ENCODE measurements at regions not wholly inside any gene's neighbourhood (a gene's known extent, or its start where the extent isn't known, plus 50 kb on each side); places are given as distances from the start of the nearest gene placed in this dataset.

GRCh38 chr11:133601641-133602040, 69.3 kb upstream of the OPCML start:
- ATAC-seq = no peak
- H3K9me3 Mint-ChIP-seq = no peaks in the 10 kb centered on the region
- no peaks in the 10 kb centered on the region for H3K27me3 Mint-ChIP-seq
- no peak overlapping the region for H3K4me3 Mint-ChIP-seq
- H3K36me3 Mint-ChIP-seq = no peaks in the 10 kb centered on the region
- H3K27ac Mint-ChIP-seq = no peak overlapping the region
- H3K4me1 Mint-ChIP-seq = no peaks in the 10 kb centered on the region

- Mint-ChIP-seq H3K9me3 (peaks cover 4% of the 10 kb centered on the region), H3K27ac (no peak overlapping the region), H3K27me3 (no peaks in the 10 kb centered on the region), H3K4me3 (no peak overlapping the region), H3K4me1 (no peaks in the 10 kb centered on the region), H3K36me3 (no peaks in the 10 kb centered on the region)
- ATAC-seq = no peak
These were observed 68.5 kb upstream of the OPCML start for GRCh38 chr11:133600786-133601185.

GRCh38 chr11:133600306-133600705, 68.0 kb upstream of the OPCML start:
- no peaks in the 10 kb centered on the region for H3K4me1 Mint-ChIP-seq
- ATAC-seq = no peak
- peaks cover 4% of the 10 kb centered on the region for H3K9me3 Mint-ChIP-seq
- no peak overlapping the region for H3K27ac Mint-ChIP-seq
- H3K36me3 Mint-ChIP-seq = no peaks in the 10 kb centered on the region
- H3K27me3 Mint-ChIP-seq = no peaks in the 10 kb centered on the region
- no peak overlapping the region for H3K4me3 Mint-ChIP-seq

GRCh38 chr11:133598906-133599305, 66.6 kb upstream of the OPCML start:
- H3K9me3 Mint-ChIP-seq = peaks cover 4% of the 10 kb centered on the region
- H3K27ac Mint-ChIP-seq = no peak overlapping the region
- H3K27me3 Mint-ChIP-seq = no peaks in the 10 kb centered on the region
- no peaks in the 10 kb centered on the region for H3K36me3 Mint-ChIP-seq
- H3K4me3 Mint-ChIP-seq = no peak overlapping the region
- ATAC-seq = no peak
- no peaks in the 10 kb centered on the region for H3K4me1 Mint-ChIP-seq

GRCh38 chr11:133597236-133597635, 64.9 kb upstream of the OPCML start:
- no peak for ATAC-seq

GRCh38 chr11:133595998-133596590, 63.8 kb upstream of the OPCML start:
- peaks cover 4% of the 10 kb centered on the region for H3K9me3 Mint-ChIP-seq
- no peaks in the 10 kb centered on the region for H3K36me3 Mint-ChIP-seq
- H3K27me3 Mint-ChIP-seq = no peaks in the 10 kb centered on the region
- H3K4me3 Mint-ChIP-seq = no peak overlapping the region
- ATAC-seq = no peak
- H3K4me1 Mint-ChIP-seq = no peaks in the 10 kb centered on the region
- no peak overlapping the region for H3K27ac Mint-ChIP-seq

More at GRCh38 chr11:133597236-133597635, 64.9 kb upstream of the OPCML start:
- peaks cover 4% of the 10 kb centered on the region for H3K9me3 Mint-ChIP-seq
- H3K36me3 Mint-ChIP-seq = no peaks in the 10 kb centered on the region
- H3K4me3 Mint-ChIP-seq = no peak overlapping the region
- H3K4me1 Mint-ChIP-seq = no peaks in the 10 kb centered on the region
- H3K27me3 Mint-ChIP-seq = no peaks in the 10 kb centered on the region
- H3K27ac Mint-ChIP-seq = no peak overlapping the region

GRCh38 chr11:133593036-133593435, 60.7 kb upstream of the OPCML start:
- Mint-ChIP-seq H3K4me3 (no peak overlapping the region), H3K27ac (no peak overlapping the region), H3K9me3 (peaks cover 4% of the 10 kb centered on the region), H3K4me1 (no peaks in the 10 kb centered on the region), H3K27me3 (no peaks in the 10 kb centered on the region), H3K36me3 (no peaks in the 10 kb centered on the region)
- no peak for ATAC-seq

- ATAC-seq = no peak
- Mint-ChIP-seq H3K4me3 (no peak overlapping the region), H3K27ac (no peak overlapping the region), H3K4me1 (no peaks in the 10 kb centered on the region), H3K9me3 (no peaks in the 10 kb centered on the region), H3K36me3 (no peaks in the 10 kb centered on the region), H3K27me3 (no peaks in the 10 kb centered on the region)
These were observed 54.7 kb upstream of the OPCML start for GRCh38 chr11:133586903-133587517.

GRCh38 chr11:133582750-133583149, 50.4 kb upstream of the OPCML start:
- no peak for ATAC-seq
- H3K27ac Mint-ChIP-seq = no peak overlapping the region
- no peak overlapping the region for H3K4me3 Mint-ChIP-seq
- H3K27me3 Mint-ChIP-seq = no peaks in the 10 kb centered on the region
- no peaks in the 10 kb centered on the region for H3K4me1 Mint-ChIP-seq
- H3K9me3 Mint-ChIP-seq = no peaks in the 10 kb centered on the region
- no peaks in the 10 kb centered on the region for H3K36me3 Mint-ChIP-seq

GRCh38 chr11:133582326-133582725, 50.0 kb upstream of the OPCML start:
- no peaks in the 10 kb centered on the region for H3K36me3 Mint-ChIP-seq

More at GRCh38 chr11:133582326-133582725, 50.0 kb upstream of the OPCML start:
- no peaks in the 10 kb centered on the region for H3K4me1 Mint-ChIP-seq
- no peaks in the 10 kb centered on the region for H3K27me3 Mint-ChIP-seq
- ATAC-seq = no peak
- H3K27ac Mint-ChIP-seq = no peak overlapping the region
- no peaks in the 10 kb centered on the region for H3K9me3 Mint-ChIP-seq
- H3K4me3 Mint-ChIP-seq = no peak overlapping the region
